Gastrocnemius medialis (tissue), 4 donors: ENCODE measurements at regions not wholly inside any gene's neighbourhood (a gene's known extent, or its start where the extent isn't known, plus 50 kb on each side); places are given as distances from the start of the nearest gene placed in this dataset.

ENCODE experiments used
- CTCF ChIP-seq, 5 experiments: fragments of 450-650 bp in 3 of 5; fragments of 200-600 bp in 2 of 5; sonication (generic) in 2 of 5; IDR thresholded peaks in 4 of 5; conservative IDR thresholded peaks in 1 of 5; 1 replicate in 4 of 5; 2 replicates in 1 of 5; pipeline ENCODE4 v1.5.1; 2016 to 2019; ENCODE audit warnings: antibody characterized with exemption in 5 of 5, mild to moderate bottlenecking in 3 of 5, moderate library complexity in 3 of 5
- POLR2A ChIP-seq, 2 donors: fragments of 450-650 bp; IDR thresholded peaks; one replicate each; pipeline ENCODE4 v1.6.1; 2017; ENCODE audit warnings: antibody characterized with exemption in 2 of 2, mild to moderate bottlenecking in 2 of 2, moderate library complexity in 2 of 2

GRCh38 chr16:8377864-8378263, 212.4 kb downstream of the TMEM114 start:
- TF ChIP-seq CTCF (IDR thresholded peaks at IDR 0.05 in 4 of 5, conservative IDR thresholded peaks at IDR 0.05 in 1 of 5) (no peak), POLR2A (IDR thresholded peaks at IDR 0.05) (no peak)
